Naive thymus-derived CD4-positive, alpha-beta T cell (primary cell): ENCODE measurements at regions not wholly inside any gene's neighbourhood (a gene's known extent, or its start where the extent isn't known, plus 50 kb on each side); places are given as distances from the start of the nearest gene placed in this dataset.

Experiments used
- ATAC-seq: fragments of 150-1000 bp; cut with Tn5 transposase; 2 replicates; pipeline ENCODE4 v1.10.0; 2021; ENCODE audit warnings: mild to moderate bottlenecking, moderate library complexity
- CTCF ChIA-PET: fragments of 350-600 bp; sonication (Branson Sonifier 250); formaldehyde crosslinking; loops from one replicate; lab custom pipeline; 2021; ENCODE audit warnings: antibody characterized with exemption; lab: Charles Lee
- POLR2A ChIA-PET: fragments of 350-600 bp; sonication (Branson Sonifier 250); formaldehyde crosslinking; loops from one replicate; lab custom pipeline; 2021; ENCODE audit warnings: antibody characterized with exemption, inconsistent platforms; lab: Charles Lee
- DNase-seq, 9 donors: peaks; one replicate each; pipeline versions ENCODE4 v3.0.0 to v3.0.0-alpha.2; 2020 to 2022; ENCODE audit warnings: mixed read lengths in 1 of 9
- H3K27ac ChIP-seq: one replicate; pipeline ENCODE4 v1.7.0; 2013; ENCODE audit warnings: mild to moderate bottlenecking, low read depth, low read length, moderate library complexity
- H3K27me3 ChIP-seq, 2 donors: one replicate each; pipeline ENCODE4 v1.7.0; 2013; ENCODE audit warnings: low read length in 2 of 2, mild to moderate bottlenecking in 2 of 2, moderate library complexity in 2 of 2; ENCODE audit not compliant: control insufficient read depth in 2 of 2, insufficient read depth in 2 of 2
- H3K36me3 ChIP-seq, 3 experiments: 1 replicate in 2 of 3; 2 replicates in 1 of 3; pipeline ENCODE4 v1.7.0; 2013; ENCODE audit warnings: low read length in 3 of 3, mild to moderate bottlenecking in 3 of 3, moderate library complexity in 1 of 3; ENCODE audit not compliant: insufficient read depth in 3 of 3, control insufficient read depth in 2 of 3
- H3K4me1 ChIP-seq, 2 donors: one replicate each; pipeline ENCODE4 v1.7.0; 2013; ENCODE audit warnings: low read length in 2 of 2, mild to moderate bottlenecking in 2 of 2, moderate library complexity in 1 of 2; ENCODE audit not compliant: control insufficient read depth in 2 of 2, insufficient read depth in 2 of 2
- H3K4me3 ChIP-seq: 2 replicates; pipeline ENCODE4 v1.7.0; 2013; ENCODE audit warnings: mild to moderate bottlenecking, low read length
- H3K9me3 ChIP-seq, 3 experiments: 1 replicate in 2 of 3; 2 replicates in 1 of 3; pipeline ENCODE4 v1.7.0; 2013; ENCODE audit warnings: low read length in 3 of 3; ENCODE audit not compliant: control insufficient read depth in 2 of 3
- H3K27ac Mint-ChIP-seq, 9 donors: one replicate each; pipeline ENCODE4 v1.8.0; 2020 to 2022; ENCODE audit warnings: mixed read lengths in 9 of 9, mild to moderate bottlenecking in 8 of 9, moderate library complexity in 5 of 9, inconsistent platforms in 2 of 9
- H3K27me3 Mint-ChIP-seq, 5 donors: one replicate each; pipeline ENCODE4 v1.8.0; 2021 to 2022; ENCODE audit warnings: mixed read lengths in 5 of 5, mild to moderate bottlenecking in 1 of 5
- H3K36me3 Mint-ChIP-seq, 5 donors: one replicate each; pipeline ENCODE4 v1.8.0; 2020 to 2022; ENCODE audit warnings: mixed read lengths in 5 of 5, mild to moderate bottlenecking in 3 of 5, inconsistent platforms in 1 of 5
- H3K4me1 Mint-ChIP-seq, 7 donors: one replicate each; pipeline ENCODE4 v1.8.0; 2020 to 2022; ENCODE audit warnings: mixed read lengths in 7 of 7, mild to moderate bottlenecking in 3 of 7, inconsistent platforms in 1 of 7
- H3K4me3 Mint-ChIP-seq, 10 donors: one replicate each; pipeline ENCODE4 v1.8.0; 2020 to 2022; ENCODE audit warnings: mild to moderate bottlenecking in 10 of 10, mixed read lengths in 10 of 10, moderate library complexity in 6 of 10, inconsistent platforms in 2 of 10
- H3K9me3 Mint-ChIP-seq, 11 donors: one replicate each; pipeline ENCODE4 v1.8.0; 2020 to 2022; ENCODE audit warnings: mixed read lengths in 11 of 11, mild to moderate bottlenecking in 4 of 11, inconsistent platforms in 1 of 11, moderate library complexity in 1 of 11
- intact Hi-C, 2 donors: fragments of 100-400 bp; cut with micrococcal nuclease; formaldehyde crosslinking; loops; one replicate each; pipeline ENCODE4 v1.15.1; 2023

DNA sequence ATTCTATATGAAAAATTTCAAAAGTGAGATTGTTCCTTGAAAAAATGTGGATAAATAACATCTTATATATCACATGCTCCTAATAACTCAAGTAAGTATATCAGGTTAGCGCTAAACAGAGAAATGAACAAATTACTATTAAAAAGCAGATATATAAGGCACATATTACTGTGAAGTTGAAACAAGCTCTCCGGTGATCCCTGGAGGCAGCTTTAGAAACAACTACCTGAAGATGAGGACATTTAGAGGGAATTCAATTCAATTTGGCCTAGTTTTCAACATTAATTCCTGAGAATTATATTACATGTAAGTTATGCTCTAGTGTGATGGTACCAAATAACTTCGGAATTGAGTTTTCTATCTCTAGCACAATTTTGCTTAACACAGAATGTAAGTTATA, 1373.6 kb upstream of the SPRY2 start:
- H3K9me3 Mint-ChIP-seq, result peaks cover 4 to 23% (median 10%) of the 10 kb centered on the region in 11 donors
- ATAC-seq, result no peak
- CTCF ChIA-PET, result no interaction called here

DNA sequence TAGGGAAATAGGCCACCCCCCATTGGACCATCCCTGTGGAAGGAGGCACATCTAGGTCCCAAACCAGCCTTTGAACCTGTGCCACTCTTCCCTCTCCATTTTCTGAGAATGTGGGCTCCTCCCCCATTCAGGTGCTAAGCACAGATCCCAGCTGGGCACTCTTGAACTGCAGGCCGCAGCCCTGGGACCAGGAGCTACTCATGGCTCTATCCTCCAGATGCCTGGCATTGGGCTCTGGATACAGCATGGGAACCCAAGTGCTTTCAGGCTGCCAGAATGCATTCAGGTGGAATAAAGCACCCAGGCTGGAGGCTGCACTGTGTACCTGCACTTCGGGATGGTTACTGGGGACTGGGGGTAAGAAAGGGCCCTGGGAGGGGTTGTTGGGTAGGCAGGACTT, 1372.3 kb upstream of the SPRY2 start:
- H3K4me1 ChIP-seq, result no peaks in the 10 kb centered on the region
- Mint-ChIP-seq H3K4me1 (no peaks in the 10 kb centered on the region), H3K36me3 (no peaks in the 10 kb centered on the region), H3K4me3 (no peak overlapping the region), H3K9me3 (peaks cover 4 to 29% (median 13%) of the 10 kb centered on the region in 11 donors), H3K27me3 (no peaks in the 10 kb centered on the region), H3K27ac (no peak overlapping the region)
- ChIA-PET POLR2A (no interaction called here), CTCF (no interaction called here)
- H3K27ac ChIP-seq, result no peak overlapping the region
- no peaks in the 10 kb centered on the region for H3K36me3 ChIP-seq
- no peak overlapping the region for H3K4me3 ChIP-seq
- intact Hi-C loops, result no loop called here
- DNase-seq, result no peak
- ATAC-seq, result no peak
- H3K9me3 ChIP-seq, result peaks cover 0 to 11% (median 0%) of the 10 kb centered on the region in 3 experiments
- H3K27me3 ChIP-seq, result no peaks in the 10 kb centered on the region

More for the DNA sequence above, 1373.6 kb upstream of the SPRY2 start:
- intact Hi-C loops, result no loop called here
- no peaks in the 10 kb centered on the region for H3K4me1 Mint-ChIP-seq
- no peak for DNase-seq
- Histone ChIP-seq H3K27me3 (no peaks in the 10 kb centered on the region), H3K4me3 (no peak overlapping the region), H3K36me3 (no peaks in the 10 kb centered on the region), H3K27ac (no peak overlapping the region), H3K9me3 (peaks cover 0 to 11% (median 0%) of the 10 kb centered on the region in 3 experiments), H3K4me1 (no peaks in the 10 kb centered on the region)
- no peaks in the 10 kb centered on the region for H3K36me3 Mint-ChIP-seq
- POLR2A ChIA-PET, result no interaction called here
- no peak overlapping the region for H3K27ac Mint-ChIP-seq
- H3K4me3 Mint-ChIP-seq, result no peak overlapping the region
- H3K27me3 Mint-ChIP-seq, result no peaks in the 10 kb centered on the region

DNA sequence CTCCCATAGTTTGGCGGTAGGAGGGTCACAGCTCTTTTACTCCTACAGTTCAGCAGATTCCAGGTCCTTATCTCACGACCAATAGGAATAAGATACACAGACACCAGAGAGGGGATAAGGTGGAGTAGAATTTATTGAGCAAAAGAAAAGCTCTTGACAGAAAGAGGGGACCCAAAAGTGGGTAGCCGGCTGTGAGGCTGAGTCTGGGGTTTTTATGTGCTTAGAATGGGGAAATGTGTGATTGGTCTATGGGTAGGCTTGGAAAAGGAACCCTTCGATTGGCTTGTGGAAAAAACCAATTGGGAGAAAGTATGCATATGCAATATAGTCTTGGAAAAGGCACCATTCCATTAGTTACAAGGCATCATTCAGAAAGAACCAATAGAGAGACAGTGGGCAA, 1356.9 kb upstream of the SPRY2 start:
- Histone ChIP-seq H3K9me3 (no peaks in the 10 kb centered on the region), H3K4me1 (no peaks in the 10 kb centered on the region), H3K27me3 (no peaks in the 10 kb centered on the region), H3K27ac (no peak overlapping the region), H3K4me3 (no peak overlapping the region), H3K36me3 (no peaks in the 10 kb centered on the region)
- H3K4me3 Mint-ChIP-seq, result no peak overlapping the region
- no peaks in the 10 kb centered on the region for H3K36me3 Mint-ChIP-seq
- intact Hi-C loops, result no loop called here
- H3K4me1 Mint-ChIP-seq, result no peaks in the 10 kb centered on the region
- peaks cover 3 to 24% (median 11%) of the 10 kb centered on the region in 11 donors for H3K9me3 Mint-ChIP-seq
- ChIA-PET CTCF (interaction anchor here (0.7 kb wide), 1 partner anchor 19 kb away, joined by 5 read pairs; no protein-coding TSS in a partner anchor), POLR2A (no interaction called here)
- DNase-seq (no peak), ATAC-seq (no peak)
- no peaks in the 10 kb centered on the region for H3K27me3 Mint-ChIP-seq
- H3K27ac Mint-ChIP-seq, result no peak overlapping the region

DNA sequence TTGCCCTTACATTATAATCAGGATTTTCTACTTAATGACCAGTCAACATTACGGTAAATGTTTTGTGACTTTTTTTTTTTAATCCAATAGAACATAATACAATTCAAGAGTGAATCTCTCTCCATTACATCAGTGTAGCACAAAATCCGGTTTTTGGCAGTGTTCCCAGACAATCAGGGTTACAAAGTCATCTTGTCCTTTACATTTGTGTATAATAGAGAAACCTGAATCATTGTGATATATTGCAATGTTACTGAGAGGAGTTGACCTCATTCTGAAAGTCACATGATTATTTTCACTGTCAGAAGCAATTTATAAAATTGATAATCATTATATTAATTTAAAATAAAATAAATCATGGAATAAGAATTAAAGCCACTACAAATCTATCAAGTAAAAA, 1346.0 kb upstream of the SPRY2 start:
- no peak overlapping the region for H3K4me3 Mint-ChIP-seq
- H3K27ac Mint-ChIP-seq, result no peak overlapping the region
- H3K36me3 ChIP-seq, result no peaks in the 10 kb centered on the region
- no peak overlapping the region for H3K4me3 ChIP-seq
- no peaks in the 10 kb centered on the region for H3K9me3 ChIP-seq
- peaks cover 0 to 23% (median 8%) of the 10 kb centered on the region in 11 donors for H3K9me3 Mint-ChIP-seq
- H3K27me3 Mint-ChIP-seq, result no peaks in the 10 kb centered on the region
- no peaks in the 10 kb centered on the region for H3K4me1 Mint-ChIP-seq
- ATAC-seq (no peak), DNase-seq (no peak)
- intact Hi-C loops, result no loop called here
- POLR2A ChIA-PET, result no interaction called here
- no peak overlapping the region for H3K27ac ChIP-seq
- H3K4me1 ChIP-seq, result no peaks in the 10 kb centered on the region
- no peaks in the 10 kb centered on the region for H3K36me3 Mint-ChIP-seq
- CTCF ChIA-PET, result interaction anchor here (0.6 kb wide), 1 partner anchor 197 kb away, joined by 3 read pairs; no protein-coding TSS in a partner anchor
- H3K27me3 ChIP-seq, result no peaks in the 10 kb centered on the region

DNA sequence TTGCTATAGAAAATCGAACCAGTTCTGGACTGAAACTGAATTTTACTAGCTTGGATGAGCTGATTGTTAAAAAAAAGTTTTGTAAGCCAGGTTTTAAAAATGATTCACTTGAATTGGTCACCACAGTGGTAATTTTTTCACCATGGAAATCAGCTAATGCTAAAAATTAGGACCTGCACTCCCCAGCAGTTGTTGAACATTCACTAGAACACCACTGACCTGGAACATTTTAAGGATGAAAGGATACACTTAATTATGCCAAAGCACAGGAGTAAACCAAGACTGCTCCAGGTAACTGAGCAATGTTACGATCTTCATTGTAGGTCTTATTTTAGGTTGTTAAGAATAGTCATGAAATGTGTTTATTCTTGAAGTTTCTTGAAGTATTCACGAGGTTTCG, 1342.6 kb upstream of the SPRY2 start:
- H3K4me3 ChIP-seq, result no peak overlapping the region
- DNase-seq (no peak), ATAC-seq (no peak)
- H3K4me1 ChIP-seq, result no peaks in the 10 kb centered on the region
- ChIA-PET CTCF (no interaction called here), POLR2A (no interaction called here)
- Mint-ChIP-seq H3K4me1 (no peaks in the 10 kb centered on the region), H3K9me3 (peaks cover 0 to 22% (median 6%) of the 10 kb centered on the region in 11 donors), H3K27me3 (no peaks in the 10 kb centered on the region), H3K36me3 (no peaks in the 10 kb centered on the region), H3K27ac (no peak overlapping the region), H3K4me3 (no peak overlapping the region)
- intact Hi-C loops, result no loop called here
- H3K27me3 ChIP-seq, result no peaks in the 10 kb centered on the region
- H3K36me3 ChIP-seq, result no peaks in the 10 kb centered on the region
- no peak overlapping the region for H3K27ac ChIP-seq
- H3K9me3 ChIP-seq, result no peaks in the 10 kb centered on the region

DNA sequence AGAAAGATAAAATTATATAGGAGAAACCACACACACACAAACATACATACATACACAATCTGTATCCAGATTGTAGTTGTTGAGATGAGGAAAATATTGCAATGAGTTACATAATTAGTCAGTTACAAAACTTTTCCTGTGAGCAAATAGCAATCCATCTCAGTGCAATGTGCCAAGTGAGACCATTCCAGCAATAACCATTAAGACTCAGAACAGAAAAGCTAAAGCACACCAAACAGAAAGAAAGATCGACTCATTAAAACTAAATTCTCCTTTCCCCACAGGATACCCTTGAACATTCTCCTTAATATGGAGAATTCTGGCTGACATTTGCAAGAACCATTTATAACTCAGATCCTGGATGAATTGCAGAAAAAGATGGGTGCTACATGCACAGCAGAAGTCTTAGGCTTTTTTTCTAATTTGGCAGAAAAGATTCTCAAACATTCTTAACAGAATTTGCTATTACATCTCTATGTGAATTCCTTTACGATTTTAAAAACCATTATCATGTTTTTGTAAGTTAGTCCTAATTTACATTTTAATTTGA, 1341.2 kb upstream of the SPRY2 start:
- H3K9me3 ChIP-seq, result no peaks in the 10 kb centered on the region
- ATAC-seq (no peak), DNase-seq (no peak)
- H3K4me1 ChIP-seq, result no peaks in the 10 kb centered on the region
- no peak overlapping the region for H3K4me3 Mint-ChIP-seq
- peaks cover 0 to 22% (median 7%) of the 10 kb centered on the region in 11 donors for H3K9me3 Mint-ChIP-seq
- H3K4me3 ChIP-seq, result no peak overlapping the region
- H3K27ac ChIP-seq, result no peak overlapping the region
- H3K27me3 ChIP-seq, result no peaks in the 10 kb centered on the region
- no peaks in the 10 kb centered on the region for H3K27me3 Mint-ChIP-seq
- H3K36me3 Mint-ChIP-seq, result no peaks in the 10 kb centered on the region
- intact Hi-C loops, result no loop called here
- H3K36me3 ChIP-seq, result no peaks in the 10 kb centered on the region
- CTCF ChIA-PET, result interaction anchor here (0.7 kb wide), 1 partner anchor 21 kb away, joined by 3 read pairs; no protein-coding TSS in a partner anchor
- POLR2A ChIA-PET, result no interaction called here
- H3K27ac Mint-ChIP-seq, result no peak overlapping the region
- H3K4me1 Mint-ChIP-seq, result no peaks in the 10 kb centered on the region

DNA sequence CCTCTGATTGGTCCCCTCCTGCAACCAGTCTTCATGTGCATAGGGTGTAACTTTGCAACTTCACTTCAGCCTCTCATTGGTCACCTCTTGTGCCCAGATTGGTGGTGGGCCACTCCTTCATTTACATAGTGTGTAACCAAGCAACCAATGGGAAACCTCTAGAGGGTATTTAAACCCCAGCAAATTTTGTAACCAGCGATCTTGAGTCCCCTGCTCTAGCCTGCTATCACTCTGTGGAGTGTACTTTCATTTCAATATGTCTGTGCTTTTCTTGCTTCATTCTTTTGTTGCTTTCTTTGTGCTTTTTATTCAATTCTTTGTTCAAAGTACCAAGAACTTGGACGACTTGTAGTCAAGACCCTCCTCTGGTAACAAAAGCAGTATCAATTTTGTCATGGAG, 1336.9 kb upstream of the SPRY2 start:
- Histone ChIP-seq H3K27ac (no peak overlapping the region), H3K9me3 (no peaks in the 10 kb centered on the region), H3K4me3 (no peak overlapping the region), H3K27me3 (no peaks in the 10 kb centered on the region), H3K36me3 (no peaks in the 10 kb centered on the region), H3K4me1 (no peaks in the 10 kb centered on the region)
- H3K9me3 Mint-ChIP-seq, result peaks cover 0 to 16% (median 4%) of the 10 kb centered on the region in 11 donors
- intact Hi-C loops, result no loop called here
- H3K27me3 Mint-ChIP-seq, result no peaks in the 10 kb centered on the region
- CTCF ChIA-PET, result no interaction called here
- ATAC-seq, result no peak
- no peak overlapping the region for H3K4me3 Mint-ChIP-seq
- POLR2A ChIA-PET, result no interaction called here
- no peak overlapping the region for H3K27ac Mint-ChIP-seq
- no peaks in the 10 kb centered on the region for H3K36me3 Mint-ChIP-seq
- no peak for DNase-seq
- no peaks in the 10 kb centered on the region for H3K4me1 Mint-ChIP-seq
